ENCODE measurements at regions not wholly inside any gene's neighbourhood (a gene's known extent, or its start where the extent isn't known, plus 50 kb on each side); places are given as distances from the start of the nearest gene placed in this dataset.

- Histone ChIP-seq H3K56ac (replicated peaks; ENCODE audit: insufficient read length, low read depth, low read length) (no peak overlapping the region), H2BK20ac (ENCODE audit: low read length) (no peak overlapping the region), H3K27ac (ENCODE audit: low read depth, low read length) (no peak overlapping the region), H2AFZ (ENCODE audit: low read length) (no peak overlapping the region), H3K36me3 (ENCODE audit: control insufficient read depth in 2 of 4, insufficient read depth in 4 of 4, low read length in 3 of 4) (no peaks in the 10 kb centered on the region), H4K5ac (ENCODE audit: insufficient read length, low read depth, low read length) (no peak overlapping the region), H3K27me3 (replicated peaks in 1 of 4; ENCODE audit: control insufficient read depth in 3 of 4, extremely low read depth in 1 of 4, insufficient read depth in 3 of 4, low read length in 3 of 4) (no peaks in the 10 kb centered on the region), H4K20me1 (replicated peaks in 1 of 2; ENCODE audit: control insufficient read depth in 1 of 2, insufficient read depth in 2 of 2, low read length in 2 of 2) (no peaks in the 10 kb centered on the region), H3K9ac (replicated peaks in 1 of 4; ENCODE audit: extremely low read depth in 1 of 4, low read depth in 3 of 4, low read length in 3 of 4) (no peak overlapping the region), H2BK120ac (replicated peaks; ENCODE audit: low read depth, low read length) (no peak overlapping the region), H4K91ac (replicated peaks; ENCODE audit: insufficient read length, low read length) (no peak overlapping the region), H3K4ac (replicated peaks; ENCODE audit: insufficient read length, low read depth, low read length) (no peak overlapping the region), H3K18ac (ENCODE audit: extremely low read depth, low read length) (no peak overlapping the region), H3K4me3 (ENCODE audit: extremely low read depth in 1 of 4, insufficient read depth in 2 of 4, low read depth in 3 of 4, low read length in 4 of 4) (no peak overlapping the region), H2BK15ac (ENCODE audit: low read length) (no peak overlapping the region), H3K4me1 (replicated peaks in 1 of 4; ENCODE audit: control insufficient read depth in 3 of 4, insufficient read depth in 4 of 4, low read length in 3 of 4) (peaks cover 0 to 2% (median 0%) of the 10 kb centered on the region in 4 experiments; a peak in 1 of 7 replicates), H3K23ac (ENCODE audit: insufficient read length) (no peak overlapping the region), H2BK12ac (ENCODE audit: low read depth, low read length) (no peak overlapping the region), H2AK5ac (ENCODE audit: low read depth, low read length) (no peak overlapping the region), H2BK5ac (ENCODE audit: low read depth, low read length) (no peak overlapping the region), H4K8ac (ENCODE audit: extremely low read depth, insufficient read depth, low read length) (no peak overlapping the region), H3K14ac (ENCODE audit: insufficient read length) (no peak overlapping the region), H3K23me2 (ENCODE audit: low read depth, low read length) (no peaks in the 10 kb centered on the region; the same call in 1 of the 2 replicates), H3K79me1 (ENCODE audit: low read depth, low read length) (no peaks in the 10 kb centered on the region), H3K4me2 (ENCODE audit: insufficient read depth in 1 of 2, low read depth in 2 of 2, low read length in 2 of 2) (no peak overlapping the region), H3K79me2 (ENCODE audit: control insufficient read depth in 1 of 2, insufficient read depth in 2 of 2, low read length in 2 of 2) (no peaks in the 10 kb centered on the region), H3K9me3 (ENCODE audit: insufficient read depth in 2 of 2, low read depth in 1 of 2, low read length in 1 of 2) (no peaks in the 10 kb centered on the region)
- no peak for FAIRE-seq
- ChIA-PET CTCF (ENCODE audit: partially characterized antibody) (interaction anchor here (0.8 to 1.1 kb wide), 2 partner anchors 13 to 82 kb away, joined by 3 read pairs; no protein-coding TSS in a partner anchor), POLR2A (ENCODE audit: partially characterized antibody) (no interaction called here)
- WGBS, 2 experiments (ENCODE audit: extremely low coverage in 1 of 2, insufficient coverage in 1 of 2, insufficient read length in 1 of 2, insufficient replicate concordance in 2 of 2, low coverage in 1 of 2, low lambda C conversion rate in 2 of 2, missing lambda C conversion rate in 1 of 2) = 96% methylated on average over 2 of the region's 2 CpGs; no CpG with 5 or more reads in 1 of the 2 experiments
- TF ChIP-seq CEBPB (IDR thresholded peaks at IDR 0.05; ENCODE audit: low read depth, low read length) (no peak), BACH1 (IDR thresholded peaks at IDR 0.05; ENCODE audit: low read length) (no peak), CTBP2 (IDR thresholded peaks at IDR 0.05; ENCODE audit: borderline replicate concordance, insufficient read depth, insufficient read length, low read length) (no peak), RXRA (IDR thresholded peaks at IDR 0.05; ENCODE audit: insufficient read depth, low read depth, low read length) (no peak), CREB1 (IDR thresholded peaks at IDR 0.05) (no peak), PHF8 (conservative IDR thresholded peaks at IDR 0.05; ENCODE audit: low read depth, low read length) (no peak)
- DNase-seq (ENCODE audit: low read depth in 1 of 2, low spot score in 2 of 2) = no peak
Measured at GRCh38 chr1:222028676-222029075, 286.8 kb upstream of the DUSP10 start.

Data from H1 (cell line).